ENCODE measurements at regions not wholly inside any gene's neighbourhood (a gene's known extent, or its start where the extent isn't known, plus 50 kb on each side); places are given as distances from the start of the nearest gene placed in this dataset.
"Not testable (repeated sequence)": the region's sequence is repeated elsewhere in the genome, so short reads cannot be mapped to it uniquely, and the experiment has no call there.

- Mint-ChIP-seq H3K9me3 (ENCODE audit: unreplicated experiment) (no peaks in the 10 kb centered on the region), H3K4me1 (ENCODE audit: unreplicated experiment) (no peaks in the 10 kb centered on the region), H3K4me3 (ENCODE audit: unreplicated experiment) (no peak overlapping the region), H3K36me3 (ENCODE audit: unreplicated experiment) (no peaks in the 10 kb centered on the region), H3K27me3 (ENCODE audit: unreplicated experiment) (peaks cover 39% of the 10 kb centered on the region), H3K27ac (ENCODE audit: unreplicated experiment) (no peak overlapping the region)
- TF ChIP-seq CTCF (IDR thresholded peaks at IDR 0.05): no peak
- DNase-seq (ENCODE audit: extremely low spot score, unreplicated experiment): no peak
These were observed 77.0 kb upstream of the ATL2 start for GRCh38 chr2:38454081-38454480.

- DNase-seq (ENCODE audit: extremely low spot score, unreplicated experiment); H3K4me1 Mint-ChIP-seq (ENCODE audit: unreplicated experiment); H3K4me3 Mint-ChIP-seq (ENCODE audit: unreplicated experiment); H3K36me3 Mint-ChIP-seq (ENCODE audit: unreplicated experiment); H3K27ac Mint-ChIP-seq (ENCODE audit: unreplicated experiment); H3K9me3 Mint-ChIP-seq (ENCODE audit: unreplicated experiment): not testable (repeated sequence)
- peaks cover 29% of the 10 kb centered on the region for H3K27me3 Mint-ChIP-seq (ENCODE audit: unreplicated experiment)
These were observed 74.7 kb upstream of the ATL2 start for GRCh38 chr2:38451778-38452177.

- peaks cover 8% of the 10 kb centered on the region for H3K4me1 Mint-ChIP-seq (ENCODE audit: unreplicated experiment)
- H3K27ac Mint-ChIP-seq (ENCODE audit: unreplicated experiment): no peak overlapping the region
- no peak for TF ChIP-seq CTCF (IDR thresholded peaks at IDR 0.05)
- no peaks in the 10 kb centered on the region for H3K36me3 Mint-ChIP-seq (ENCODE audit: unreplicated experiment)
- H3K27me3 Mint-ChIP-seq (ENCODE audit: unreplicated experiment): peaks cover 30% of the 10 kb centered on the region
- DNase-seq (ENCODE audit: extremely low spot score, unreplicated experiment): no peak
- H3K9me3 Mint-ChIP-seq (ENCODE audit: unreplicated experiment): no peaks in the 10 kb centered on the region
- no peak overlapping the region for H3K4me3 Mint-ChIP-seq (ENCODE audit: unreplicated experiment)
These were observed 73.4 kb upstream of the ATL2 start for GRCh38 chr2:38450509-38450908.

DNA sequence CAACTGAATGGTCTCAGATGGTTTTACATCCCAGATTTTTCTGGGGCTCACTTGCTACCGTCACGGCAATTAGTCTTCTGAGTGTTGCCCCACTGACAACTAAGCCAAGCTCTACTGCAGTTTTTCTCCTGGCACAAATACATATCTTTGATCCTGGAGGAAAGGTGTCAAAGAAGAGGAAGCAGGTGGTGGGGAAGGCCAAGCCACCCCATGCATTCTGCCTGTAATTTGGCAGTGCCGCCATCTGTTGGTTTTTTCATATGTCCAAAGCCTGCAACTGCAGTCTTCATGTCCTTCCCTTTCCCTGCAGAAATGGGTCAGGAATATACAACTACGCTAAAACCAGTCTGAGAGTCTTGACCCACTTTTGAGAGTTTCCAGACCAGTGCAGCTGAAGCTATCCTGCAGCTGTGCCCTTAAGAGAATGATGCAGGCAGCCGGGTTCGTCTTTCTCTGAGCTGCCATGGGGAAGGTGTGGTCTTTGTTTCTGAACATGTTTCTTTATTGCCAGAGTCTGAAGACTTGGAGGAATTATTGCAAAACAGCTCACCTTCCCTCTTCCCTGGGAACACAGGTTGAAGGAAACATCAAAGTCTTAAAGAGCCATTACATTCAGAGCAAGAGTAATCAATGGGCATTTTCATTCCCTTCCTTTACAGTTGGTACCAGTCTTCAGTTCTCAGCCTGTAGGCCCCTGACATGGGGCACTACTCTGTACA lies 71.8 kb upstream of the ATL2 start:
- no peaks in the 10 kb centered on the region for H3K9me3 Mint-ChIP-seq (ENCODE audit: unreplicated experiment)
- no peaks in the 10 kb centered on the region for H3K36me3 Mint-ChIP-seq (ENCODE audit: unreplicated experiment)
- no peak for DNase-seq (ENCODE audit: extremely low spot score, unreplicated experiment)
- H3K27me3 Mint-ChIP-seq (ENCODE audit: unreplicated experiment): peaks cover 21% of the 10 kb centered on the region
- no peak overlapping the region for H3K27ac Mint-ChIP-seq (ENCODE audit: unreplicated experiment)
- no peak for TF ChIP-seq CTCF (IDR thresholded peaks at IDR 0.05)
- no peak overlapping the region for H3K4me3 Mint-ChIP-seq (ENCODE audit: unreplicated experiment)
- H3K4me1 Mint-ChIP-seq (ENCODE audit: unreplicated experiment): peaks cover 18% of the 10 kb centered on the region

GRCh38 chr2:38446906-38447561 lies 70.0 kb upstream of the ATL2 start:
- Mint-ChIP-seq H3K9me3 (ENCODE audit: unreplicated experiment) (no peaks in the 10 kb centered on the region), H3K27me3 (ENCODE audit: unreplicated experiment) (peaks cover 14% of the 10 kb centered on the region)
- DNase-seq (ENCODE audit: extremely low spot score, unreplicated experiment): no peak

More at GRCh38 chr2:38446906-38447561, 70.0 kb upstream of the ATL2 start:
- no peak overlapping the region for H3K4me3 Mint-ChIP-seq (ENCODE audit: unreplicated experiment)
- peaks cover 34% of the 10 kb centered on the region for H3K4me1 Mint-ChIP-seq (ENCODE audit: unreplicated experiment)
- H3K36me3 Mint-ChIP-seq (ENCODE audit: unreplicated experiment): no peaks in the 10 kb centered on the region
- TF ChIP-seq CTCF (IDR thresholded peaks at IDR 0.05): no peak
- H3K27ac Mint-ChIP-seq (ENCODE audit: unreplicated experiment): no peak overlapping the region

Data from osteocyte (in vitro differentiated cells).